GM12878 (cell line): ENCODE measurements at regions not wholly inside any gene's neighbourhood (a gene's known extent, or its start where the extent isn't known, plus 50 kb on each side); places are given as distances from the start of the nearest gene placed in this dataset.

Experiments
- ATF2 ChIP-seq: IDR thresholded peaks from 2 replicates; pipeline ENCODE4 v1.6.1; 2012; ENCODE audit warnings: low read length, inconsistent platforms
- CHD4 ChIP-seq: fragments of 200-600 bp; sonication (generic); IDR thresholded peaks from 2 replicates; pipeline ENCODE4 v1.6.1; 2016; ENCODE audit warnings: mild to moderate bottlenecking
- CREM ChIP-seq: IDR thresholded peaks from 2 replicates; pipeline ENCODE4 v1.6.1; 2014; ENCODE audit warnings: antibody characterized with exemption, low read depth
- EED ChIP-seq: sonication (generic); IDR thresholded peaks from 2 replicates; pipeline ENCODE4 v1.6.1; 2016; ENCODE audit warnings: antibody characterized with exemption, low read depth
- HCFC1 ChIP-seq: fragments of 150-350 bp; IDR thresholded peaks from 2 replicates; pipeline ENCODE4 v1.6.1; 2014; ENCODE audit warnings: low read length
- HDGF ChIP-seq: fragments of 450-650 bp; IDR thresholded peaks from 2 replicates; pipeline ENCODE4 v1.6.1; 2016; ENCODE audit warnings: antibody characterized with exemption
- MLLT1 ChIP-seq: fragments of 450-650 bp; IDR thresholded peaks from 2 replicates; pipeline ENCODE4 v1.6.1; 2016; ENCODE audit warnings: mild to moderate bottlenecking
- RAD51 ChIP-seq: fragments of 450-650 bp; IDR thresholded peaks from 2 replicates; pipeline ENCODE4 v1.6.1; 2016; ENCODE audit warnings: moderate library complexity, mild to moderate bottlenecking, inconsistent platforms
- RB1 ChIP-seq: fragments of 450-650 bp; formaldehyde crosslinking; IDR thresholded peaks from 2 replicates; pipeline ENCODE4 v1.6.1; 2017; ENCODE audit warnings: mild to moderate bottlenecking, borderline replicate concordance
- RUNX3 ChIP-seq: IDR thresholded peaks from 2 replicates; pipeline ENCODE4 v1.6.1; 2012; ENCODE audit warnings: low read length, inconsistent platforms
- SUPT20H ChIP-seq: IDR thresholded peaks from 2 replicates; pipeline ENCODE4 v1.6.1; 2011; ENCODE audit warnings: low read depth, mild to moderate bottlenecking, low read length, moderate library complexity, borderline replicate concordance; ENCODE audit not compliant: control insufficient read depth
- WRNIP1 ChIP-seq: IDR thresholded peaks from 2 replicates; pipeline ENCODE4 v1.6.1; 2011; ENCODE audit warnings: low read depth, low read length, improper control_type of control experiment, borderline replicate concordance
- ZBED1 ChIP-seq: IDR thresholded peaks from 2 replicates; pipeline ENCODE4 v1.6.1; 2016; ENCODE audit warnings: borderline replicate concordance
- ZNF687 ChIP-seq: fragments of 450-650 bp; IDR thresholded peaks from 2 replicates; pipeline ENCODE4 v1.6.1; 2017; ENCODE audit warnings: mild to moderate bottlenecking, moderate library complexity
- TF ChIP-seq, protein P1 (sequence below): fragments of 450-650 bp; IDR thresholded peaks from 2 replicates; pipeline ENCODE4 v1.6.1; 2017; ENCODE audit warnings: mild to moderate bottlenecking, moderate library complexity
- TF ChIP-seq, protein P2 (sequence below): IDR thresholded peaks from 2 replicates; pipeline ENCODE4 v1.6.1; 2012; ENCODE audit warnings: low read depth, low read length, improper control_type of control experiment
- TF ChIP-seq, protein P3 (sequence below): fragments of 450-650 bp; formaldehyde crosslinking; IDR thresholded peaks from 2 replicates; pipeline ENCODE4 v1.4.0; 2022; ENCODE audit warnings: mild to moderate bottlenecking, moderate library complexity

DNA sequence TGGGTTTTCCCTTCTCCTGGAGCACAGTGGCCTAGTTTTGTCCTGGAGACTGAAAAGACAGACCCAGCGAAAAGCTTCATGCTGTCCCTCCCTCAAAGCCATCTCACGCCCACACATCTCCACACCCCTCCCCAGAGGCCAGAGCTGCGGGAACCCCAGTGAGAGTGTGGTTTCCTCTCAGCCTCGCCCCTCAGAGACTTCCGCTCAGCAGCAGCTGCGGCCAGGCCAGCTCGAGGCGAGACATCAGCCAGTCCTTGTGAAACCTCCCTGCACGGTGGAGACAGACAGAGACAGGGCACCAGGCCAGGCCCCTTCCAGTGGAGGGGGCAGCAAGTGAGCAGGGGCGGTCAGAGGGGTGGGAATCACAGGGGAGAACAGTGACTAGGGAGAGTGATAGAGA lies 77.0 kb upstream of the TNRC6C start (continued):
- TF ChIP-seq, protein P1, sequence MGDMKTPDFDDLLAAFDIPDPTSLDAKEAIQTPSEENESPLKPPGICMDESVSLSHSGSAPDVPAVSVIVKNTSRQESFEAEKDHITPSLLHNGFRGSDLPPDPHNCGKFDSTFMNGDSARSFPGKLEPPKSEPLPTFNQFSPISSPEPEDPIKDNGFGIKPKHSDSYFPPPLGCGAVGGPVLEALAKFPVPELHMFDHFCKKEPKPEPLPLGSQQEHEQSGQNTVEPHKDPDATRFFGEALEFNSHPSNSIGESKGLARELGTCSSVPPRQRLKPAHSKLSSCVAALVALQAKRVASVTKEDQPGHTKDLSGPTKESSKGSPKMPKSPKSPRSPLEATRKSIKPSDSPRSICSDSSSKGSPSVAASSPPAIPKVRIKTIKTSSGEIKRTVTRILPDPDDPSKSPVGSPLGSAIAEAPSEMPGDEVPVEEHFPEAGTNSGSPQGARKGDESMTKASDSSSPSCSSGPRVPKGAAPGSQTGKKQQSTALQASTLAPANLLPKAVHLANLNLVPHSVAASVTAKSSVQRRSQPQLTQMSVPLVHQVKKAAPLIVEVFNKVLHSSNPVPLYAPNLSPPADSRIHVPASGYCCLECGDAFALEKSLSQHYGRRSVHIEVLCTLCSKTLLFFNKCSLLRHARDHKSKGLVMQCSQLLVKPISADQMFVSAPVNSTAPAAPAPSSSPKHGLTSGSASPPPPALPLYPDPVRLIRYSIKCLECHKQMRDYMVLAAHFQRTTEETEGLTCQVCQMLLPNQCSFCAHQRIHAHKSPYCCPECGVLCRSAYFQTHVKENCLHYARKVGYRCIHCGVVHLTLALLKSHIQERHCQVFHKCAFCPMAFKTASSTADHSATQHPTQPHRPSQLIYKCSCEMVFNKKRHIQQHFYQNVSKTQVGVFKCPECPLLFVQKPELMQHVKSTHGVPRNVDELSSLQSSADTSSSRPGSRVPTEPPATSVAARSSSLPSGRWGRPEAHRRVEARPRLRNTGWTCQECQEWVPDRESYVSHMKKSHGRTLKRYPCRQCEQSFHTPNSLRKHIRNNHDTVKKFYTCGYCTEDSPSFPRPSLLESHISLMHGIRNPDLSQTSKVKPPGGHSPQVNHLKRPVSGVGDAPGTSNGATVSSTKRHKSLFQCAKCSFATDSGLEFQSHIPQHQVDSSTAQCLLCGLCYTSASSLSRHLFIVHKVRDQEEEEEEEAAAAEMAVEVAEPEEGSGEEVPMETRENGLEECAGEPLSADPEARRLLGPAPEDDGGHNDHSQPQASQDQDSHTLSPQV, result no peak
- TF ChIP-seq RUNX3 (peak; percentile 97), CHD4 (no peak), HDGF (0 out of 2 replicates have a peak, but pooled peaks have one; percentile 55), RAD51 (no peak), SUPT20H (no peak), MLLT1 (peak; percentile 87), WRNIP1 (no peak), ZBED1 (no peak), ZNF687 (peak; percentile 76; the same call in 1 of the 2 replicates), ATF2 (no peak; the same call in 1 of the 2 replicates), RB1 (peak; percentile 68; the same call in 1 of the 2 replicates), HCFC1 (no peak), EED (peak; percentile 65), CREM (peak; percentile 37; the same call in 1 of the 2 replicates)
- TF ChIP-seq, protein P2, sequence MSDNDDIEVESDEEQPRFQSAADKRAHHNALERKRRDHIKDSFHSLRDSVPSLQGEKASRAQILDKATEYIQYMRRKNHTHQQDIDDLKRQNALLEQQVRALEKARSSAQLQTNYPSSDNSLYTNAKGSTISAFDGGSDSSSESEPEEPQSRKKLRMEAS, result peak; percentile 66; the same call in 1 of the 2 replicates
- TF ChIP-seq, protein P3, sequence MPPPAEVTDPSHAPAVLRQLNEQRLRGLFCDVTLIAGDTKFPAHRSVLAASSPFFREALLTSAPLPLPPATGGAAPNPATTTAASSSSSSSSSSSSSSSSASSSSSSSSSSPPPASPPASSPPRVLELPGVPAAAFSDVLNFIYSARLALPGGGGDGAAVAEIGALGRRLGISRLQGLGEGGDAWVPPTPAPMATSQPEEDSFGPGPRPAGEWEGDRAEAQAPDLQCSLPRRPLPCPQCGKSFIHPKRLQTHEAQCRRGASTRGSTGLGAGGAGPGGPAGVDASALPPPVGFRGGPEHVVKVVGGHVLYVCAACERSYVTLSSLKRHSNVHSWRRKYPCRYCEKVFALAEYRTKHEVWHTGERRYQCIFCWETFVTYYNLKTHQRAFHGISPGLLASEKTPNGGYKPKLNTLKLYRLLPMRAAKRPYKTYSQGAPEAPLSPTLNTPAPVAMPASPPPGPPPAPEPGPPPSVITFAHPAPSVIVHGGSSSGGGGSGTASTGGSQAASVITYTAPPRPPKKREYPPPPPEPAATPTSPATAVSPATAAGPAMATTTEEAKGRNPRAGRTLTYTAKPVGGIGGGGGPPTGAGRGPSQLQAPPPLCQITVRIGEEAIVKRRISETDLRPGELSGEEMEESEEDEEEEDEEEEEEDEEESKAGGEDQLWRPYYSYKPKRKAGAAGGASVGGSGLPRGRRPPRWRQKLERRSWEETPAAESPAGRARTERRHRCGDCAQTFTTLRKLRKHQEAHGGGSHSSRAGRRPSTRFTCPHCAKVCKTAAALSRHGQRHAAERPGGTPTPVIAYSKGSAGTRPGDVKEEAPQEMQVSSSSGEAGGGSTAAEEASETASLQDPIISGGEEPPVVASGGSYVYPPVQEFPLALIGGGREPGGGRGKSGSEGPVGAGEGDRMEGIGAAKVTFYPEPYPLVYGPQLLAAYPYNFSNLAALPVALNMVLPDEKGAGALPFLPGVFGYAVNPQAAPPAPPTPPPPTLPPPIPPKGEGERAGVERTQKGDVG (CRISPR knock-in tag), result no peak
